Neural progenitor cell (in vitro differentiated cells): ENCODE measurements at regions not wholly inside any gene's neighbourhood (a gene's known extent, or its start where the extent isn't known, plus 50 kb on each side); places are given as distances from the start of the nearest gene placed in this dataset.

Experiments used
- CTCF ChIP-seq: fragments of 200-600 bp; sonication (generic); IDR thresholded peaks from 2 replicates; pipeline ENCODE4 v1.5.1; 2017; ENCODE audit warnings: antibody characterized with exemption, mild to moderate bottlenecking
- EZH2 ChIP-seq: fragments of 200-600 bp; sonication (generic); IDR thresholded peaks from 2 replicates; pipeline ENCODE4 v1.6.1; 2017; ENCODE audit warnings: antibody characterized with exemption, mild to moderate bottlenecking, moderate library complexity
- EZH2phosphoT487 ChIP-seq: fragments of 200-600 bp; sonication (generic); IDR thresholded peaks from 2 replicates; pipeline ENCODE4 v1.6.1; 2017; ENCODE audit warnings: antibody characterized with exemption

GRCh38 chr4:177128306-177128705 lies 181.4 kb upstream of the NEIL3 start:
- no peak for TF ChIP-seq CTCF
- TF ChIP-seq EZH2: no peak
- no peak for TF ChIP-seq EZH2phosphoT487
